HepG2 (cell line): ENCODE measurements at regions not wholly inside any gene's neighbourhood (a gene's known extent, or its start where the extent isn't known, plus 50 kb on each side); places are given as distances from the start of the nearest gene placed in this dataset.

Source experiments
- FOXJ3 ChIP-seq: sonication (generic); formaldehyde crosslinking; IDR thresholded peaks from 2 replicates; pipeline ENCODE4 v1.4.0; 2020; ENCODE audit warnings: missing genetic modification reagents, mild to moderate bottlenecking, borderline replicate concordance
- FOXK2 ChIP-seq: fragments of 450-650 bp; IDR thresholded peaks from 2 replicates; pipeline ENCODE4 v1.6.1; 2016
- MED1 ChIP-seq: sonication (generic); formaldehyde crosslinking; IDR thresholded peaks from 2 replicates; pipeline ENCODE4 v1.4.0; 2020; ENCODE audit warnings: missing genetic modification reagents
- SMAD9 ChIP-seq: sonication (generic); formaldehyde crosslinking; IDR thresholded peaks from 2 replicates; pipeline ENCODE4 v1.5.1; 2020; ENCODE audit warnings: mild to moderate bottlenecking, missing genetic modification reagents
- SMC3 ChIP-seq: IDR thresholded peaks from 2 replicates; pipeline ENCODE4 v1.6.1; 2011; ENCODE audit warnings: low read length, improper control_type of control experiment
- SSRP1 ChIP-seq: IDR thresholded peaks from 2 replicates; pipeline ENCODE4 v1.6.1; 2016; ENCODE audit warnings: control low read depth
- THYN1 ChIP-seq: sonication (generic); formaldehyde crosslinking; IDR thresholded peaks from 2 replicates; pipeline ENCODE4 v1.8.1; 2023; ENCODE audit warnings: low read depth, mild to moderate bottlenecking, moderate library complexity, missing genetic modification reagents, borderline replicate concordance
- TOPORS ChIP-seq: sonication (generic); formaldehyde crosslinking; IDR thresholded peaks from 2 replicates; pipeline ENCODE4 v1.8.0; 2023; ENCODE audit warnings: mild to moderate bottlenecking, missing genetic modification reagents
- ZNF484 ChIP-seq: sonication (generic); formaldehyde crosslinking; IDR thresholded peaks from 2 replicates; pipeline ENCODE4 v1.5.1; 2020; ENCODE audit warnings: mild to moderate bottlenecking, low read depth, missing genetic modification reagents, borderline replicate concordance
- ZNF660 ChIP-seq: sonication (generic); formaldehyde crosslinking; IDR thresholded peaks from 2 replicates; pipeline ENCODE4 v1.5.1; 2020; ENCODE audit warnings: mild to moderate bottlenecking, low read depth, missing genetic modification reagents, borderline replicate concordance
- ZNF788 ChIP-seq: sonication (generic); formaldehyde crosslinking; IDR thresholded peaks from 2 replicates; pipeline ENCODE4 v1.5.0; 2020; ENCODE audit warnings: mild to moderate bottlenecking, missing genetic modification reagents, borderline replicate concordance
- TF ChIP-seq, protein P1 (sequence below): sonication (generic); formaldehyde crosslinking; IDR thresholded peaks from 2 replicates; pipeline ENCODE4 v1.8.0; 2022; ENCODE audit warnings: missing genetic modification reagents, mild to moderate bottlenecking, borderline replicate concordance
- TF ChIP-seq, protein P2 (sequence below): sonication (generic); formaldehyde crosslinking; conservative IDR thresholded peaks from 2 replicates; pipeline ENCODE4 v1.4.0; 2020; ENCODE audit warnings: missing genetic modification reagents
- TF ChIP-seq, protein P3 (sequence below): sonication (generic); formaldehyde crosslinking; IDR thresholded peaks from 2 replicates; pipeline ENCODE4 v1.4.0; 2020; ENCODE audit warnings: missing genetic modification reagents
- TF ChIP-seq, protein P4 (sequence below): sonication (generic); formaldehyde crosslinking; IDR thresholded peaks from 2 replicates; pipeline ENCODE4 v1.5.1; 2020; ENCODE audit warnings: mild to moderate bottlenecking, moderate library complexity, missing genetic modification reagents
- TF ChIP-seq, protein P5 (sequence below): sonication (generic); formaldehyde crosslinking; IDR thresholded peaks from 2 replicates; pipeline ENCODE4 v1.5.0; 2020; ENCODE audit warnings: mild to moderate bottlenecking, missing genetic modification reagents
- TF ChIP-seq, protein P6 (sequence below): sonication (generic); formaldehyde crosslinking; IDR thresholded peaks from 2 replicates; pipeline ENCODE4 v1.4.0; 2020; ENCODE audit warnings: missing genetic modification reagents
- TF ChIP-seq, protein P7 (sequence below): sonication (generic); formaldehyde crosslinking; IDR thresholded peaks from 2 replicates; pipeline ENCODE4 v1.8.1; 2023; ENCODE audit warnings: mild to moderate bottlenecking, inconsistent platforms, moderate library complexity, missing genetic modification reagents, borderline replicate concordance

DNA sequence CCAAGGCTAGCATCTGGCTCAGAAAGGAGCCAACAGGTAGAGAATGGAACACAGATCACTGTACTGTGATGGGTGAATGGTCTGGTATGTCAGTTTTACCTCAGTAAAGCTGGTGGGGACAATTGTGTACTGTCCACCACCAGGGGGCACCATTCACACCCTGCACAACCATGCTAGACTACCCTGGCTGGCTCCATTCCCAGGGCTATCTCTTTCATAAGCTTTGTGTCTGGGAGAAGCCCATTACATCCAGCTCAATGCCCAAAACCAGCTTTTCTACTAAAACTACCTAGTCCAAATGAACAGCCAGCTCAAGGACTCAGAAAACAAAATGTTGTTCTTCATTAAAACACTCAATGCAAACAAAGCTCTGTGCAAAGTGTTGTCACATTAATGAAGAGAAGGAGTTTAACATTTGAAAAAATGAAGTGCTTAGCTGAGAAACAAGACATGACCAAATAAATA, 62.0 kb upstream of the RASAL2 start (continued):
- TF ChIP-seq, protein P1, sequence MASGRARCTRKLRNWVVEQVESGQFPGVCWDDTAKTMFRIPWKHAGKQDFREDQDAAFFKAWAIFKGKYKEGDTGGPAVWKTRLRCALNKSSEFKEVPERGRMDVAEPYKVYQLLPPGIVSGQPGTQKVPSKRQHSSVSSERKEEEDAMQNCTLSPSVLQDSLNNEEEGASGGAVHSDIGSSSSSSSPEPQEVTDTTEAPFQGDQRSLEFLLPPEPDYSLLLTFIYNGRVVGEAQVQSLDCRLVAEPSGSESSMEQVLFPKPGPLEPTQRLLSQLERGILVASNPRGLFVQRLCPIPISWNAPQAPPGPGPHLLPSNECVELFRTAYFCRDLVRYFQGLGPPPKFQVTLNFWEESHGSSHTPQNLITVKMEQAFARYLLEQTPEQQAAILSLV (CRISPR knock-in tag): no peak
- TF ChIP-seq, protein P2, sequence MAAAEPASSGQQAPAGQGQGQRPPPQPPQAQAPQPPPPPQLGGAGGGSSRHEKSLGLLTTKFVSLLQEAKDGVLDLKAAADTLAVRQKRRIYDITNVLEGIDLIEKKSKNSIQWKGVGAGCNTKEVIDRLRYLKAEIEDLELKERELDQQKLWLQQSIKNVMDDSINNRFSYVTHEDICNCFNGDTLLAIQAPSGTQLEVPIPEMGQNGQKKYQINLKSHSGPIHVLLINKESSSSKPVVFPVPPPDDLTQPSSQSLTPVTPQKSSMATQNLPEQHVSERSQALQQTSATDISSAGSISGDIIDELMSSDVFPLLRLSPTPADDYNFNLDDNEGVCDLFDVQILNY: no peak
- TF ChIP-seq, protein P3, sequence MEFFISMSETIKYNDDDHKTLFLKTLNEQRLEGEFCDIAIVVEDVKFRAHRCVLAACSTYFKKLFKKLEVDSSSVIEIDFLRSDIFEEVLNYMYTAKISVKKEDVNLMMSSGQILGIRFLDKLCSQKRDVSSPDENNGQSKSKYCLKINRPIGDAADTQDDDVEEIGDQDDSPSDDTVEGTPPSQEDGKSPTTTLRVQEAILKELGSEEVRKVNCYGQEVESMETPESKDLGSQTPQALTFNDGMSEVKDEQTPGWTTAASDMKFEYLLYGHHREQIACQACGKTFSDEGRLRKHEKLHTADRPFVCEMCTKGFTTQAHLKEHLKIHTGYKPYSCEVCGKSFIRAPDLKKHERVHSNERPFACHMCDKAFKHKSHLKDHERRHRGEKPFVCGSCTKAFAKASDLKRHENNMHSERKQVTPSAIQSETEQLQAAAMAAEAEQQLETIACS: no peak
- TF ChIP-seq FOXJ3 (CRISPR knock-in tag) (peak; percentile 44; the same call in 1 of the 2 replicates), ZNF788 (peak; percentile 16; the same call in 1 of the 2 replicates), THYN1 (no peak), ZNF660 (CRISPR knock-in tag) (no peak), TOPORS (CRISPR knock-in tag) (no peak), FOXK2 (no peak), SMC3 (peak; percentile 95), SMAD9 (CRISPR knock-in tag) (no peak), SSRP1 (CRISPR knock-in tag) (no peak), MED1 (CRISPR knock-in tag) (peak; percentile 34; the same call in 1 of the 2 replicates), ZNF484 (CRISPR knock-in tag) (no peak)
- TF ChIP-seq, protein P4, sequence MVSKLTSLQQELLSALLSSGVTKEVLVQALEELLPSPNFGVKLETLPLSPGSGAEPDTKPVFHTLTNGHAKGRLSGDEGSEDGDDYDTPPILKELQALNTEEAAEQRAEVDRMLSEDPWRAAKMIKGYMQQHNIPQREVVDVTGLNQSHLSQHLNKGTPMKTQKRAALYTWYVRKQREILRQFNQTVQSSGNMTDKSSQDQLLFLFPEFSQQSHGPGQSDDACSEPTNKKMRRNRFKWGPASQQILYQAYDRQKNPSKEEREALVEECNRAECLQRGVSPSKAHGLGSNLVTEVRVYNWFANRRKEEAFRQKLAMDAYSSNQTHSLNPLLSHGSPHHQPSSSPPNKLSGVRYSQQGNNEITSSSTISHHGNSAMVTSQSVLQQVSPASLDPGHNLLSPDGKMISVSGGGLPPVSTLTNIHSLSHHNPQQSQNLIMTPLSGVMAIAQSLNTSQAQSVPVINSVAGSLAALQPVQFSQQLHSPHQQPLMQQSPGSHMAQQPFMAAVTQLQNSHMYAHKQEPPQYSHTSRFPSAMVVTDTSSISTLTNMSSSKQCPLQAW (CRISPR knock-in tag): peak; percentile 31; the same call in 1 of the 2 replicates
- TF ChIP-seq, protein P5, sequence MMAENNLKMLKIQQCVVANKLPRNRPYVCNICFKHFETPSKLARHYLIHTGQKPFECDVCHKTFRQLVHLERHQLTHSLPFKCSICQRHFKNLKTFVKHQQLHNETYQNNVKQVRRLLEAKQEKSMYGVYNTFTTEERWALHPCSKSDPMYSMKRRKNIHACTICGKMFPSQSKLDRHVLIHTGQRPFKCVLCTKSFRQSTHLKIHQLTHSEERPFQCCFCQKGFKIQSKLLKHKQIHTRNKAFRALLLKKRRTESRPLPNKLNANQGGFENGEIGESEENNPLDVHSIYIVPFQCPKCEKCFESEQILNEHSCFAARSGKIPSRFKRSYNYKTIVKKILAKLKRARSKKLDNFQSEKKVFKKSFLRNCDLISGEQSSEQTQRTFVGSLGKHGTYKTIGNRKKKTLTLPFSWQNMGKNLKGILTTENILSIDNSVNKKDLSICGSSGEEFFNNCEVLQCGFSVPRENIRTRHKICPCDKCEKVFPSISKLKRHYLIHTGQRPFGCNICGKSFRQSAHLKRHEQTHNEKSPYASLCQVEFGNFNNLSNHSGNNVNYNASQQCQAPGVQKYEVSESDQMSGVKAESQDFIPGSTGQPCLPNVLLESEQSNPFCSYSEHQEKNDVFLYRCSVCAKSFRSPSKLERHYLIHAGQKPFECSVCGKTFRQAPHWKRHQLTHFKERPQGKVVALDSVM: no peak
- TF ChIP-seq, protein P6, sequence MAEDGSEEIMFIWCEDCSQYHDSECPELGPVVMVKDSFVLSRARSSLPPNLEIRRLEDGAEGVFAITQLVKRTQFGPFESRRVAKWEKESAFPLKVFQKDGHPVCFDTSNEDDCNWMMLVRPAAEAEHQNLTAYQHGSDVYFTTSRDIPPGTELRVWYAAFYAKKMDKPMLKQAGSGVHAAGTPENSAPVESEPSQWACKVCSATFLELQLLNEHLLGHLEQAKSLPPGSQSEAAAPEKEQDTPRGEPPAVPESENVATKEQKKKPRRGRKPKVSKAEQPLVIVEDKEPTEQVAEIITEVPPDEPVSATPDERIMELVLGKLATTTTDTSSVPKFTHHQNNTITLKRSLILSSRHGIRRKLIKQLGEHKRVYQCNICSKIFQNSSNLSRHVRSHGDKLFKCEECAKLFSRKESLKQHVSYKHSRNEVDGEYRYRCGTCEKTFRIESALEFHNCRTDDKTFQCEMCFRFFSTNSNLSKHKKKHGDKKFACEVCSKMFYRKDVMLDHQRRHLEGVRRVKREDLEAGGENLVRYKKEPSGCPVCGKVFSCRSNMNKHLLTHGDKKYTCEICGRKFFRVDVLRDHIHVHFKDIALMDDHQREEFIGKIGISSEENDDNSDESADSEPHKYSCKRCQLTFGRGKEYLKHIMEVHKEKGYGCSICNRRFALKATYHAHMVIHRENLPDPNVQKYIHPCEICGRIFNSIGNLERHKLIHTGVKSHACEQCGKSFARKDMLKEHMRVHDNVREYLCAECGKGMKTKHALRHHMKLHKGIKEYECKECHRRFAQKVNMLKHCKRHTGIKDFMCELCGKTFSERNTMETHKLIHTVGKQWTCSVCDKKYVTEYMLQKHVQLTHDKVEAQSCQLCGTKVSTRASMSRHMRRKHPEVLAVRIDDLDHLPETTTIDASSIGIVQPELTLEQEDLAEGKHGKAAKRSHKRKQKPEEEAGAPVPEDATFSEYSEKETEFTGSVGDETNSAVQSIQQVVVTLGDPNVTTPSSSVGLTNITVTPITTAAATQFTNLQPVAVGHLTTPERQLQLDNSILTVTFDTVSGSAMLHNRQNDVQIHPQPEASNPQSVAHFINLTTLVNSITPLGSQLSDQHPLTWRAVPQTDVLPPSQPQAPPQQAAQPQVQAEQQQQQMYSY (CRISPR knock-in tag): 0 out of 2 replicates have a peak, but pooled peaks have one; percentile 34
- TF ChIP-seq, protein P7, sequence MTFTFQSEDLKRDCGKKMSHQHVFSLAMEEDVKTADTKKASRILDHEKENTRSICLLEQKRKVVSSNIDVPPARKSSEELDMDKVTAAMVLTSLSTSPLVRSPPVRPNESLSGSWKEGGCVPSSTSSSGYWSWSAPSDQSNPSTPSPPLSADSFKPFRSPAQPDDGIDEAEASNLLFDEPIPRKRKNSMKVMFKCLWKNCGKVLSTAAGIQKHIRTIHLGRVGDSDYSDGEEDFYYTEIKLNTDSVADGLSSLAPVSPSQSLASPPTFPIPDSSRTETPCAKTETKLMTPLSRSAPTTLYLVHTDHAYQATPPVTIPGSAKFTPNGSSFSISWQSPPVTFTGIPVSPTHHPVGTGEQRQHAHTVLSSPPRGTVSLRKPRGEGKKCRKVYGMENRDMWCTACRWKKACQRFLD (CRISPR knock-in tag): no peak
